Nucleus accumbens (tissue), 56 donors: ENCODE measurements at regions not wholly inside any gene's neighbourhood (a gene's known extent, or its start where the extent isn't known, plus 50 kb on each side); places are given as distances from the start of the nearest gene placed in this dataset.
"Not testable (repeated sequence)": the region's sequence is repeated elsewhere in the genome, so short reads cannot be mapped to it uniquely, and the experiment has no call there.

Experiments used
- DNase-seq, 56 donors: peaks; one replicate each; lab custom pipeline; 2025; lab: John Stamatoyannopoulos, UW

DNA sequence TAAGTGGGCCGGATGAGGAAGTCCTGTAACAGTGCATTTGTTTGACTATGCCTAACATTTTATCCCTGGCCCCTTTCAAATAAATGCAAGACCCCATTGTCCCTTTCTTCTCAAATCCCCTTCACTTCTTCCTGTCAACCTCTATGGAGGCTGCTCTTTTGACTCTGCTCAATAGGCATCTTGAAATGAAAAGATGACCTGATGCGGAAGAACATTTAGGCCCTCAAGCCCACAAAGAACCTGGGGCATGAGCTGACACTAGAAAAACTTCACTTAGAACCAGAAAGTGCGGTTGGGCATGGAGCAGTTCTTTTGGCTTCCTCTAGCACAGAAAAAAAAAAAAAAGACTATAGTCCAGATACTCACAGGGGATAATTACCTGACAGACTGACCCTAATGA lies 1434.7 kb upstream of the WWC1 start:
- no peak for DNase-seq

DNA sequence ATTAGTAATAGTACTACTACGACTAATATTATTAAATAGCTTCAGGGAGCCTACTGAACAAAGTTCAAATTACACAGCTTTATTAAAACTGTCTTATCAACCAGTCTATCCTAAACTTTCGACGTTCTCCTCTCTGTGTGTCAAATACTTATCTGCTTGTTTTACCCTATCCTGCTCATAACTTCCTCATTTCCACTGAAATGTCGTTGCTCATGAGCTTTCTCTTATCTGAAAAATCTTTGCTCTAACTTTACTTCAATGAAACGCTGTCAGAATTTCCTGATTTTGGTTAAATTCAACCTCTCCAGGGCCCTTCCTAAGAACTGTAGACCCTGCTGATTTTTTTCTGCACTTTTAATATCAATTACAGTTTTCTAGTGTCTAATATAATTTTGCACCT lies 1431.0 kb upstream of the WWC1 start:
- DNase-seq = no peak

DNA sequence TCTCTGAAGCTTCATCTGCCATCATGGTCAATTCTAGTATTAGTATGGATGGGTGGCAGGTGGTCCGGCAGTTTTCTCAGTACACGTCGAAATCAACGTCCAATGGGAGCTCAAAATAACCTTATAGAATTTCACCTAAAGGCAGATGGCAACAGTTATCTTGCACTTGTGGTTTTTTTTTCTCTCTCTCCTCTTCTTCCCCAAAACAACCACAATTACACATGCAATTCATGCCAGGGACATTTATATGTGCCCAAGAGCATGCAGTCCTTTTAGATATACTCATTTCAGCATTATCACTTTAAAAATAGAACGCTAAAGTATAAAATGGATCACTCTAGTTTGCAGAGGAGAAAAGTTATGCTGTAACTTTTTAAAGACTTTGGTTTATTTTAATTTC lies 1428.9 kb upstream of the WWC1 start:
- no peak for DNase-seq

- DNase-seq = no peak
Observed at GRCh38 chr5:166865206-166865605, 1426.2 kb upstream of the WWC1 start.

- DNase-seq = no peak
Observed at GRCh38 chr5:166880456-166880855, 1411.0 kb upstream of the WWC1 start.

DNA sequence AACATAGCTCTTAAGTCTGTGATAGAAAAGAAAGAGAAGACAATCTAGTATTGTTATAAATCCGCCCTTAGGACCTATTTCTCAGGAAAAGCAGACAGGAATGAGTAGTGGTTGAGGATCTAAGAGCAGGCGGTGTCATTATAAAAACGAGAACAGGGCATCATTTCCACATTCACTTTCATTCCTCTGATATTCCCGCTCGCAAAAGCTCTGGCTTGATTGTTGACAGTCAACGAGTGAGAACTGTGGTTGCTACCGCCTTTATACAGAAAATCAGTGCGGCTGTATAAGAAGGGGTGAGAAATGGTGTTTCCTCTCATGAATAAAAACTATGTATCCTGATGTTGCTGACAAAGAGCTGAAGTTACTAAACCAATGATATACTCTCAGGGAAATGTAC lies 1409.6 kb upstream of the WWC1 start:
- no peak for DNase-seq

DNA sequence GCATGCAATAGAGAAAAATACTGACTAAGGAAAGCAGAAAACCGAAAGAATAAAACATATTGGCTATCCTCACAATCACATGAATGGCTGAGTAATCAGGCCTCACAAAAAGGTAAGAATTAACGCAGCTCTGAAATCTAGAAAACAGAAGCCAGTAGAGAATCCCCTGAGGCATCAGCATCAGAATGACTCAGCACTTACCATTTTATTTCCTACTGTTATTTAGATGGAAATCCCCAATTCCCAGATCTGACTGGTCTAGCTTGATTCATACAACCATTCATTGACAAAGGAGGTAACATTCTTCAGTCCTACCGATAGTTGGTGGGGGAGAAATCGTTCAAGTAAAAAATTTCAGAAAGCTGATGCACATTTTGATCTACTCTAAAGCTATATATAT lies 1408.4 kb upstream of the WWC1 start:
- no peak for DNase-seq

DNA sequence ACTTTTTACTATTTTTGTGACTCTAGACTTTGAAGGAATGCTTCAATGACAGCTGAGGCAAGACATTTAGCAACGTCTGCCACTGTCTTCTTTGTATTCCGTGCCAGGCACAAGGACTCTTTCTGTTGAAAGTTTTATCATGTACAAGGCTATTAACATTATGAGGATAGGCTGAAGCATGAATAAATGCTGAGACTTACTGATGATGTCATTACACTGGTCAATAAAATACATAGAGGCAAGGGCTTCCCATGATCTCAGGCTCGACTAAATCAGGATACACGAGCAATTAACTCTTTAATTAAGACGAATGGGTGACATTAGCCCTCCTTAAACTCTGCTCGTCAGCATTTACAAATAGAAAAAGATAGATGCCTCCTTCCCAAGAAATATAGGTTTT lies 1393.3 kb upstream of the WWC1 start:
- no peak for DNase-seq

DNA sequence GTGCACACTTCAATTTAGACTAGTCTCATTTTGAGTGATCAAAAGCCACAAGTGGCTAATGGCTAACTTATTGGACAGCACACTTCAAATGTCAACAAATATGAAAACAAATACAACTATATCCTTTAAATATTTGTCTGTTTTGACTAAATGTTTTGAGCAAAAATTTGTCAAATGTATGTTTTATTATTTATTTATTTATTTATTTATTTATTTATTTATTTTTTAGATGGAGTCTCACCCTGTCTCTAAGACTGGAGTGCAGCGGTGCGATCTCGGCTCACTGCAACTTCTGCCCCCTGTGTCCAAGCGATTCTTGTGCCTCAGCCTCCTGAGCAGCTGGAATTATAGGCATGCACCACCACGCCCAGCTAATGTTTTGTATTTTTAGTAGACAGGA lies 1392.1 kb upstream of the WWC1 start:
- DNase-seq = no peak

GRCh38 chr5:166904571-166904970 lies 1386.9 kb upstream of the WWC1 start:
- no peak for DNase-seq

DNA sequence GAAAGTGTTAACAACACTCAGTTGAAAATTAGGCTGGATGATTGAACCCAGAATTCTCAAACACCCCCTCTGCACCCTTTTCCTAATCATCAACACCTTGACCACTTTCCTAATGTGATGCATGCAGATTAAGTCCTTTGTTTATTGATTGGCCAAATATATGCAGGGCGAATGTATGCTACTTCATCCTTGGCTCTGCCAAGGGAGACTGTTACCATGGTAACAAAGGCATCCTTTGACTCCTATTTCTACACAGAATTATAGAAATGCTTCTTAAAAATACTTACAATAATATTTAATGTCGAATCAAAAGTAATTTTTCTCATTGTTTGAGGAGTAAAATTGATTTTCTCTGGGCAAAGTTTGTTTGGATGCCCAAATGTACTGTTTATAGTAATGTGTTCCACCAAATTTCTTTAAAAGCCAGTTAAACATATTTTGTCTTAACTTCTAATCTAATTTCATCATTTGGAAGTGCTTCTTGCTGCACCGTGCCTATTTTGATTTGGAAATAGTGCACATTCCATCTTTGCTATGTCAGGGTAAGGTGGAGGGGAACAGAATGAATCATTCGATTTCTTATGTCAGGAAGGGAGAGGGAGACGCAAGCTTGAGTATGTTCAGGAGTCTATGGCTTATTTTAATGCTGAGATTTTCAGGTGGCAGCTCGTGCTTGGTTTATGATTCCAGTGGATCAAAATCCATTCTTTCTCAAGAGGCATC lies 1384.3 kb upstream of the WWC1 start:
- no peak for DNase-seq

- DNase-seq = no peak
Observed at GRCh38 chr5:166909040-166909439, 1382.4 kb upstream of the WWC1 start.

DNA sequence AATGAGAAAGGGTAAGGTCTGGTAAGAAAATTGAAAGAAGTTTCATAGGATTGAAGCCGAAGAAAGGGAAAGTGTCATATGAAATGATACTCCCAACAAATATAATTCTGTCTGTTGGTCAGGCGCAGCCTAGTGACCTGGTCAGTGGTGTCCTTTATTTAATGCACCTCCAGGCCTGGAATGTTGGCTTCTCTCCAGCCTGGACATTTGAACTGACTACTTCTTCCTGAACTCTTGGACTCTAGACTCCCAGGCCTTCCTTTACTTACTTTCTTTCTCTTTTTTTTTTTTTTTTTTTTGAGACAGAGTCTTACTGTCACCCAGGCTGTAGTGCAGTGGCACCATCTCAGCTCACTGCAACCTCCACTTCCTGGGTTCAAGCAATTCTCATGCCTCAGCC lies 1381.5 kb upstream of the WWC1 start:
- DNase-seq = no peak

DNA sequence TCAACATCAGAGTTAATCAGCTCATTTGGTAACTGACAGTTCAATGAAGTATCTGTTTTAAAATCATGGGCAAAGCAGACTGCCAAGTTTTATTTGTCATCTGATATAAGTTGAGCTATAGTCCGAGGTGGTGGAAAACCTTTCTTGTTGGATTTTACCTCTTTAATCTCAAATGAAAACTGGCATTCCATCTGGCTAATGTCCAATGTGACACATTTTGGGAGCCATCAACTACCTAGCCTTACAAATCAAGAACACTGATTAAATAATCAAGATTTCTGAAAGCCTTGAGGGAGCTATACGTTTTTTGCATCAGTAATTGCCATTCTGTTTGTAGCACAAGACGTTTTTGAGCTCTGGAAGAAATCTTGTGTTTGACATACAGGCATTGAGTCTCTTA lies 1380.5 kb upstream of the WWC1 start:
- no peak for DNase-seq

DNA sequence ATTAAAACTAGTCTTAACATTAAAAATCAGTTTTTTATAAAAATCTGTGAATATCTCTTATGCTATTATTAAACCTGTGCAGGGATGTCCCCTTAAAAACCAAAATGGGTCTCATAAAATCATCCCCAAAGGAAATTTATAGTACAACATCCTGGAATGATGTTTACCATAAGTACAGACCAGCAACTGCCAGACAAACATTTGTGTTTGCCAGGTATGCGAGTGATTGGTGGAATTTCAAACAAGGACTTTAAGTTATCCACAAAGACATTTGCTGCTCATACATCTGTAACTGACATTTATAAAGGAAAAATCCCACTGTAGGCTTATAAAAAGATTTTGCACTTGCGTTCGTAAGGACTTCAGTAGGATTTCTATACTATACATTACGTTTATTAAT lies 1375.4 kb upstream of the WWC1 start:
- DNase-seq = no peak

GRCh38 chr5:166926138-166926537 lies 1365.3 kb upstream of the WWC1 start:
- no peak for DNase-seq

DNA sequence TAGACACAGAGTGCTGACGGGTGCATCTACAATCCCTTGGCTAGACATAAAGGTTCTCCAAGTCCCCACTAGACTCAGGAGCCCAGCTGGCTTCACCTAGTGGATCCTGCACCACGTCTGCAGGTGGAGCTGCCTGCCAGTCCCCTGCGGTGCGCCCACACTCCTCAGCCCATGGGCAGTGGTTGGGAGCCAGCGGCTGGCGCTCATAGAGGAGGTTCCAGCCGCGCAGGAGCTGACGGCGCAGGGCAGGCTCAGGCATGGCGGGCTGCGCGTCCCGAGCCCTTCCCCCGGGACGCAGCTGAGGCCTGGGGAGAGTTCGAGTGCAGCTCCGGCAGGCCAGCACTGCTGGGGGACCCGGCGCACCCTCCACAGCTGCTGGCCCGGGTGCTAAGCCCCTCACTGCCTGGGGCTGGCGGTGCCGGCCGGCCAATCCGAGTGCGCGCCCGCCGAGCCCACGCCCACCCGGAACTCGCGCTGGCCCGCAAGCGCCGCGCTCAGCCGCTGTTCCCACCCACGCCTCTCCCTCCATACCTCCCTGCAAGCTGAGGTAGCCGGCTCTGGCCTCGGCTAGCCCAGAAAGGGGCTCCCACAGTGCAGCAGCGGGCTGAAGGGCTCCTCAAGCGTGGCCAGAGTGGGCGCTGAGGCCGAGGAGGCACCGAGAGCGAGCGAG lies 1364.5 kb upstream of the WWC1 start:
- DNase-seq = not testable (repeated sequence)

- no peak for DNase-seq
Observed at GRCh38 chr5:166936351-166936750, 1355.1 kb upstream of the WWC1 start.

DNA sequence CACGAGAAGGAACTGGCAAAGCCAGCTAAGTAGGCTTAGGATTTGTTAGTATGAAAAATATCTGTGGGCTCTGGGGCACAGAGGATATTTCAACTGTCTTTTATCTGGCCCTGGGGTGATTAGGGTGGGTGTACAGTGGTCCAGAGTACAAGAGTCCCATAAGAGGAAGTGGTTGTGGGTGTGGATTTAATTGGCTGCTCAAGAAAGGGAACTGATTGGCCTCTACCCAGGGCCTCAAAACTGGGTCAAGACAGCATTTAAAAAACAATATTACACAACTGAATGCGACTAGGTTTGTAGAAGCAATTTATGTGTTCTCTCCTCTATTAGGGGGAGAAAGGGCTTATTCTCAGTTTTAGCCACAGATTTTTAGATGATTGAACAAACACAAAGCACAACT lies 1353.4 kb upstream of the WWC1 start:
- DNase-seq = no peak

GRCh38 chr5:166942948-166943347 lies 1348.5 kb upstream of the WWC1 start:
- DNase-seq = no peak

- DNase-seq = no peak
Observed at GRCh38 chr5:166947045-166947444, 1344.4 kb upstream of the WWC1 start.

DNA sequence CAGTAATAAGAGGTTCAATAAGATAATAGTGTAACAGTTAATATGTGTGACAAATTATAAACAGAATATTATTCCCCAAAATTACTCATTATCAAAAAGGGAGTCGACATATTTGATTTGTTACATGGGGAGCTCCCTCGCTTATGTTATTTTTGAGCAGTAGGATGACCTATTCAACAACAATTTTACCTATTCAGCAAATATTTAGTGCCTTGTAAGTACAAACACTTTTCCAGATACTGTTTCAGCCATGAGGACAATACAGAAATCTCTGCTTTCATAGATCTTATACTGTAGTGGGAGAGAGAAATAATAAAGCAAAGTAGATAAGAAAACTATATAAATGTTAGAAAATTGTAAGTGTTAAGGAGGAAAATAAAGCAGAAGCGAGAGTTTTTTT lies 1342.8 kb upstream of the WWC1 start:
- no peak for DNase-seq

GRCh38 chr5:166952048-166952447 lies 1339.4 kb upstream of the WWC1 start:
- no peak for DNase-seq
